Skeletal muscle tissue (tissue), 3 donors: ENCODE measurements at regions not wholly inside any gene's neighbourhood (a gene's known extent, or its start where the extent isn't known, plus 50 kb on each side); places are given as distances from the start of the nearest gene placed in this dataset.
"Not testable (repeated sequence)": the region's sequence is repeated elsewhere in the genome, so short reads cannot be mapped to it uniquely, and the experiment has no call there.

Experiments
- H3K27ac ChIP-seq: one replicate; pipeline ENCODE4 v1.7.0; 2013; ENCODE audit warnings: mild to moderate bottlenecking, low read depth, low read length, inconsistent platforms
- H3K27me3 ChIP-seq, 3 donors: one replicate each; pipeline ENCODE4 v1.7.0; 2013; ENCODE audit warnings: low read length in 3 of 3; ENCODE audit not compliant: control insufficient read depth in 3 of 3, insufficient read depth in 3 of 3
- H3K36me3 ChIP-seq, 3 donors: one replicate each; pipeline ENCODE4 v1.7.0; 2013; ENCODE audit warnings: low read length in 3 of 3; ENCODE audit not compliant: control insufficient read depth in 3 of 3, insufficient read depth in 3 of 3
- H3K4me1 ChIP-seq, 3 donors: one replicate each; pipeline ENCODE4 v1.7.0; 2013; ENCODE audit warnings: low read length in 3 of 3, mild to moderate bottlenecking in 3 of 3; ENCODE audit not compliant: control insufficient read depth in 3 of 3, insufficient read depth in 3 of 3
- H3K4me3 ChIP-seq, 3 donors: one replicate each; pipeline ENCODE4 v1.7.0; 2013; ENCODE audit warnings: low read length in 3 of 3
- H3K9ac ChIP-seq, 3 donors: one replicate each; pipeline ENCODE4 v1.7.0; 2013; ENCODE audit warnings: low read length in 3 of 3, mild to moderate bottlenecking in 3 of 3, moderate library complexity in 2 of 3, low read depth in 1 of 3
- H3K9me3 ChIP-seq, 3 donors: one replicate each; pipeline ENCODE4 v1.7.0; 2013; ENCODE audit warnings: low read length in 3 of 3; ENCODE audit not compliant: control insufficient read depth in 3 of 3
- donor health status: Osteomylitis.

DNA sequence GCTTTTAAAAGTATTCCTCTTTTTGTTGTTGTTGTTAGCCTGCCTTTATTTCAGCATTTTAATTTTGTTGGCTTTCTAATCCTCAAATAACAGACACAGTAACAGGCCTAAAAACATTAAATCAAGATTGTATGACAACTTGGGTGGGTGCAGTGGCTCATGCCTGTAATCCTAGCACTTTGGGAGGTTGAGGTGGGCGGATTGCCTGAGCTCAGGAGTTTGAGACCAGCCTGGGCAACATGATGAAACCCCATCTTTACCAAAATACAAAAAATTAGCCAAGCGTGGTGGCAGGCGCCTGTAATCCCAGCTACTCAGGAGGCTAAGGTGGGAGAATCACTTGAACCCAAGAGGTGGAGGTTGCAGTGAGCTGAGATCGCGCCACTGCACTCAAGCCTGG, 220.9 kb upstream of the PPP1R3A start:
- not testable (repeated sequence) for H3K27me3 ChIP-seq, H3K4me1 ChIP-seq, H3K27ac ChIP-seq, H3K9ac ChIP-seq, H3K4me3 ChIP-seq, H3K36me3 ChIP-seq, H3K9me3 ChIP-seq

GRCh38 chr7:114138587-114138986, 219.8 kb upstream of the PPP1R3A start:
- H3K9me3 ChIP-seq = no peaks in the 10 kb centered on the region
- H3K27ac ChIP-seq = no peak overlapping the region
- no peak overlapping the region for H3K9ac ChIP-seq
- H3K36me3 ChIP-seq = no peaks in the 10 kb centered on the region
- peaks cover 0 to 1% (median 0%) of the 10 kb centered on the region in 3 donors for H3K4me1 ChIP-seq
- no peak overlapping the region for H3K4me3 ChIP-seq
- no peaks in the 10 kb centered on the region for H3K27me3 ChIP-seq

GRCh38 chr7:114133717-114134116, 214.9 kb upstream of the PPP1R3A start:
- Histone ChIP-seq H3K36me3 (no peaks in the 10 kb centered on the region), H3K27ac (no peak overlapping the region), H3K9me3 (no peaks in the 10 kb centered on the region), H3K9ac (no peak overlapping the region), H3K4me3 (no peak overlapping the region), H3K27me3 (no peaks in the 10 kb centered on the region), H3K4me1 (peaks cover 0 to 3% (median 0%) of the 10 kb centered on the region in 3 donors)

GRCh38 chr7:114130866-114131265, 212.1 kb upstream of the PPP1R3A start:
- Histone ChIP-seq H3K9me3 (no peaks in the 10 kb centered on the region), H3K4me1 (peaks cover 0 to 3% (median 0%) of the 10 kb centered on the region in 3 donors), H3K4me3 (no peak overlapping the region), H3K27ac (no peak overlapping the region), H3K36me3 (no peaks in the 10 kb centered on the region), H3K9ac (no peak overlapping the region), H3K27me3 (no peaks in the 10 kb centered on the region)

- H3K27ac ChIP-seq = no peak overlapping the region
- no peaks in the 10 kb centered on the region for H3K9me3 ChIP-seq
- no peak overlapping the region for H3K4me3 ChIP-seq
- H3K4me1 ChIP-seq = peaks cover 0 to 3% (median 0%) of the 10 kb centered on the region in 3 donors
- H3K9ac ChIP-seq = no peak overlapping the region
- no peaks in the 10 kb centered on the region for H3K27me3 ChIP-seq
- no peaks in the 10 kb centered on the region for H3K36me3 ChIP-seq
Observed at GRCh38 chr7:114128880-114129279, 210.1 kb upstream of the PPP1R3A start.

GRCh38 chr7:114126095-114126494, 207.3 kb upstream of the PPP1R3A start:
- Histone ChIP-seq H3K36me3 (no peaks in the 10 kb centered on the region), H3K27me3 (no peaks in the 10 kb centered on the region), H3K9ac (no peak overlapping the region), H3K4me1 (no peaks in the 10 kb centered on the region), H3K27ac (no peak overlapping the region), H3K4me3 (no peak overlapping the region), H3K9me3 (no peaks in the 10 kb centered on the region)

- Histone ChIP-seq H3K27ac (no peak overlapping the region), H3K9ac (no peak overlapping the region), H3K4me1 (peaks cover 0 to 19% (median 9%) of the 10 kb centered on the region in 3 donors), H3K36me3 (no peaks in the 10 kb centered on the region), H3K4me3 (no peak overlapping the region), H3K27me3 (no peaks in the 10 kb centered on the region), H3K9me3 (no peaks in the 10 kb centered on the region)
Observed at GRCh38 chr7:114112806-114113205, 194.0 kb upstream of the PPP1R3A start.

GRCh38 chr7:114110666-114111065, 191.9 kb upstream of the PPP1R3A start:
- no peaks in the 10 kb centered on the region for H3K27me3 ChIP-seq
- no peak overlapping the region for H3K4me3 ChIP-seq
- no peak overlapping the region for H3K9ac ChIP-seq
- H3K36me3 ChIP-seq = no peaks in the 10 kb centered on the region
- H3K27ac ChIP-seq = no peak overlapping the region
- H3K9me3 ChIP-seq = no peaks in the 10 kb centered on the region
- peaks cover 0 to 20% (median 10%) of the 10 kb centered on the region in 3 donors for H3K4me1 ChIP-seq

- no peaks in the 10 kb centered on the region for H3K36me3 ChIP-seq
- no peak overlapping the region for H3K4me3 ChIP-seq
- H3K27me3 ChIP-seq = no peaks in the 10 kb centered on the region
- H3K9me3 ChIP-seq = no peaks in the 10 kb centered on the region
- H3K4me1 ChIP-seq = peaks cover 0 to 14% (median 8%) of the 10 kb centered on the region in 3 donors
- H3K9ac ChIP-seq = no peak overlapping the region
- H3K27ac ChIP-seq = no peak overlapping the region
Observed at GRCh38 chr7:114109721-114110120, 190.9 kb upstream of the PPP1R3A start.

- Histone ChIP-seq H3K27ac (no peak overlapping the region), H3K27me3 (no peaks in the 10 kb centered on the region), H3K4me1 (peaks cover 0 to 14% (median 9%) of the 10 kb centered on the region in 3 donors)
Observed at GRCh38 chr7:114109304-114109703, 190.5 kb upstream of the PPP1R3A start.

GRCh38 chr7:114108510-114108909, 189.7 kb upstream of the PPP1R3A start:
- Histone ChIP-seq H3K27ac (no peak overlapping the region), H3K9me3 (no peaks in the 10 kb centered on the region), H3K4me1 (peaks cover 0 to 14% (median 11%) of the 10 kb centered on the region in 3 donors), H3K27me3 (no peaks in the 10 kb centered on the region), H3K4me3 (no peak overlapping the region), H3K9ac (no peak overlapping the region), H3K36me3 (no peaks in the 10 kb centered on the region)

More at GRCh38 chr7:114109304-114109703, 190.5 kb upstream of the PPP1R3A start:
- H3K9me3 ChIP-seq = no peaks in the 10 kb centered on the region
- no peak overlapping the region for H3K4me3 ChIP-seq
- no peaks in the 10 kb centered on the region for H3K36me3 ChIP-seq
- H3K9ac ChIP-seq = no peak overlapping the region
